Left renal pelvis (tissue), 4 donors: ENCODE measurements at regions not wholly inside any gene's neighbourhood (a gene's known extent, or its start where the extent isn't known, plus 50 kb on each side); places are given as distances from the start of the nearest gene placed in this dataset.
"Not testable (repeated sequence)": the region's sequence is repeated elsewhere in the genome, so short reads cannot be mapped to it uniquely, and the experiment has no call there.

Source experiments
- DNase-seq, 4 donors: peaks; one replicate each; pipeline ENCODE4 v3.0.0-alpha.2; 2013; ENCODE audit warnings: low read depth in 4 of 4, low spot score in 3 of 4

- DNase-seq = no peak
These were observed 99.0 kb downstream of the RRAGC start for GRCh38 chr1:38760562-38760961.

- no peak for DNase-seq
These were observed 100.8 kb downstream of the RRAGC start for GRCh38 chr1:38758820-38759219.

GRCh38 chr1:38746941-38747600, 112.5 kb downstream of the RRAGC start:
- DNase-seq = no peak

- DNase-seq = no peak
These were observed 113.1 kb downstream of the RRAGC start for GRCh38 chr1:38746402-38746935.

GRCh38 chr1:38745476-38746401, 113.8 kb downstream of the RRAGC start:
- no peak for DNase-seq

GRCh38 chr1:38744452-38745350, 114.9 kb downstream of the RRAGC start:
- DNase-seq = no peak

GRCh38 chr1:38743184-38743583, 116.4 kb downstream of the RRAGC start:
- no peak for DNase-seq

- DNase-seq = no peak
These were observed 118.2 kb downstream of the RRAGC start for GRCh38 chr1:38741341-38741740.

- DNase-seq = no peak
These were observed 119.1 kb downstream of the RRAGC start for GRCh38 chr1:38740487-38740886.

GRCh38 chr1:38738207-38738606, 121.4 kb downstream of the RRAGC start:
- DNase-seq = no peak

- DNase-seq = no peak
These were observed 123.2 kb downstream of the RRAGC start for GRCh38 chr1:38736399-38736798.

- DNase-seq = no peak
These were observed 123.9 kb downstream of the RRAGC start for GRCh38 chr1:38735651-38736161.

GRCh38 chr1:38733761-38734160, 125.8 kb downstream of the RRAGC start:
- DNase-seq = no peak

GRCh38 chr1:38730511-38731397, 128.8 kb downstream of the RRAGC start:
- no peak for DNase-seq

- DNase-seq = no peak
These were observed 131.0 kb downstream of the RRAGC start for GRCh38 chr1:38728585-38728908.

- DNase-seq = peak in 2 of 4 donors; percentile 51 to 52
These were observed 131.6 kb downstream of the RRAGC start for GRCh38 chr1:38727684-38728584.

GRCh38 chr1:38725321-38725961, 134.1 kb downstream of the RRAGC start:
- DNase-seq = not testable (repeated sequence)
